IMR-90 (cell line): ENCODE measurements at regions not wholly inside any gene's neighbourhood (a gene's known extent, or its start where the extent isn't known, plus 50 kb on each side); places are given as distances from the start of the nearest gene placed in this dataset.

Source experiments
- microRNA-seq, 2 experiments: library from miRNA; stranded (forward) in 1 of 2; unstranded in 1 of 2; fragments of 10-50 nt in 1 of 2; fragments of <30 nt in 1 of 2; gene quantifications in 1 of 2; microRNA quantifications in 1 of 2; one replicate each; pipeline versions ENCODE3 to v1.1.0; 2013 to 2020; ENCODE audit not compliant: insufficient read depth in 1 of 2, insufficient read length in 1 of 2, unreplicated experiment in 1 of 2
- small RNA-seq, 5 experiments: library from RNA; depleted of rRNA; stranded (forward); fragments of <200 nt; gene quantifications; one replicate each; pipeline ENCODE3, GENCODE V24; 2012

Small RNAs in the stretch of these regions (microRNA-seq; reads per million reads assigned to microRNA genes)
- gene MIR1268A, result 0 reads per million in 2 experiments

Small RNAs in the stretch of these regions (small RNA-seq; reads per million reads assigned to genes)
- gene MIR1268A, result 0 reads per million in 5 experiments
